Loucy (cell line): ENCODE measurements at regions not wholly inside any gene's neighbourhood (a gene's known extent, or its start where the extent isn't known, plus 50 kb on each side); places are given as distances from the start of the nearest gene placed in this dataset.

Experiments used
- H2AFZ ChIP-seq: fragments of 200-600 bp; sonication (generic); 2 replicates; pipeline ENCODE4 v1.6.0; 2016; ENCODE audit warnings: antibody characterized with exemption, mild to moderate bottlenecking, low read length, moderate library complexity
- H3F3A ChIP-seq: fragments of 200-600 bp; 2 replicates; pipeline ENCODE4 v1.6.0; 2016; ENCODE audit warnings: antibody characterized with exemption, low read depth, mild to moderate bottlenecking
- H3K27me3 ChIP-seq: fragments of 200-600 bp; sonication (generic); 2 replicates; pipeline ENCODE4 v1.6.1; 2014; ENCODE audit warnings: low read length, mild to moderate bottlenecking; ENCODE audit not compliant: insufficient read depth, poor library complexity, severe bottlenecking
- H3K36me3 ChIP-seq: fragments of 200-600 bp; sonication (generic); 2 replicates; pipeline ENCODE4 v1.6.1; 2016; ENCODE audit warnings: low read length; ENCODE audit not compliant: insufficient read depth
- H3K4me1 ChIP-seq: fragments of 200-600 bp; sonication (generic); 2 replicates; pipeline ENCODE4 v1.5.1; 2014; ENCODE audit warnings: low read length, mild to moderate bottlenecking; ENCODE audit not compliant: insufficient read depth, poor library complexity, severe bottlenecking
- H3K4me2 ChIP-seq: fragments of 200-600 bp; sonication (generic); 2 replicates; pipeline ENCODE4 v1.6.0; 2014; ENCODE audit warnings: antibody characterized with exemption, low read length, low read depth, mild to moderate bottlenecking; ENCODE audit not compliant: poor library complexity, severe bottlenecking
- H3K4me3 ChIP-seq: fragments of 200-600 bp; sonication (generic); 2 replicates; pipeline ENCODE4 v1.5.1; 2014; ENCODE audit warnings: low read length, mild to moderate bottlenecking, mixed read lengths; ENCODE audit not compliant: poor library complexity, severe bottlenecking
- H3K79me2 ChIP-seq: fragments of 200-600 bp; sonication (generic); 2 replicates; pipeline ENCODE4 v1.6.1; 2014; ENCODE audit warnings: low read length; ENCODE audit not compliant: insufficient read depth
- H3K9ac ChIP-seq: fragments of 200-600 bp; sonication (generic); 2 replicates; pipeline ENCODE4 v1.6.0; 2014; ENCODE audit warnings: mild to moderate bottlenecking, low read depth, low read length, moderate library complexity; ENCODE audit not compliant: poor library complexity, severe bottlenecking
- H3K9me2 ChIP-seq: fragments of 200-600 bp; sonication (generic); replicated peaks from 2 replicates; pipeline ENCODE4 v1.6.1; 2016; ENCODE audit warnings: low read depth, low read length, mixed read lengths
- H3K9me3 ChIP-seq: fragments of 200-600 bp; sonication (generic); 2 replicates; pipeline ENCODE4 v1.6.1; 2014; ENCODE audit warnings: mild to moderate bottlenecking, antibody characterized with exemption, low read length, low read depth; ENCODE audit not compliant: insufficient read depth
- H4K20me1 ChIP-seq: fragments of 200-600 bp; sonication (generic); 2 replicates; pipeline ENCODE4 v1.6.0; 2014; ENCODE audit warnings: antibody characterized with exemption, low read length, mild to moderate bottlenecking; ENCODE audit not compliant: insufficient read depth, poor library complexity, severe bottlenecking
- CTCF ChIP-seq: fragments of 200-600 bp; sonication (generic); conservative IDR thresholded peaks from 2 replicates; pipeline ENCODE4 v1.5.1; 2014; ENCODE audit warnings: mild to moderate bottlenecking, antibody characterized with exemption, low read length
- EZH2phosphoT487 ChIP-seq: fragments of 200-600 bp; IDR thresholded peaks from 2 replicates; pipeline ENCODE4 v1.6.1; 2018; ENCODE audit warnings: antibody characterized with exemption, mild to moderate bottlenecking, moderate library complexity, borderline replicate concordance

- H3K27me3 ChIP-seq = no peaks in the 10 kb centered on the region
- no peaks in the 10 kb centered on the region for H3K36me3 ChIP-seq
- H2AFZ ChIP-seq = no peak overlapping the region
- TF ChIP-seq CTCF = no peak
- no peak for TF ChIP-seq EZH2phosphoT487
- H4K20me1 ChIP-seq = no peaks in the 10 kb centered on the region
- no peaks in the 10 kb centered on the region for H3K9me3 ChIP-seq
- no peaks in the 10 kb centered on the region for H3K9me2 ChIP-seq
- H3K9ac ChIP-seq = no peak overlapping the region
- 0 out of 2 replicates have a peak, but pooled peaks cover 3% of the 10 kb centered on the region for H3F3A ChIP-seq
- peaks cover 29% of the 10 kb centered on the region for H3K4me1 ChIP-seq
- no peak overlapping the region for H3K4me3 ChIP-seq
- no peak overlapping the region for H3K4me2 ChIP-seq
- H3K79me2 ChIP-seq = no peaks in the 10 kb centered on the region
These were observed 413.2 kb upstream of the TECRL start for GRCh38 chr4:64822405-64822804.

GRCh38 chr4:64821219-64821976 lies 412.1 kb upstream of the TECRL start:
- Histone ChIP-seq H3K9me2 (no peaks in the 10 kb centered on the region), H3K27me3 (no peaks in the 10 kb centered on the region), H4K20me1 (no peaks in the 10 kb centered on the region), H3K9ac (no peak overlapping the region), H3K4me2 (no peak overlapping the region), H2AFZ (no peak overlapping the region), H3K9me3 (no peaks in the 10 kb centered on the region), H3K4me3 (no peak overlapping the region), H3K36me3 (no peaks in the 10 kb centered on the region), H3K79me2 (no peaks in the 10 kb centered on the region), H3F3A (0 out of 2 replicates have a peak, but pooled peaks cover 3% of the 10 kb centered on the region), H3K4me1 (peaks cover 29% of the 10 kb centered on the region)
- TF ChIP-seq CTCF = no peak
- no peak for TF ChIP-seq EZH2phosphoT487

GRCh38 chr4:64814616-64815015 lies 405.4 kb upstream of the TECRL start:
- Histone ChIP-seq H3K4me1 (no peaks in the 10 kb centered on the region), H3K4me2 (no peak overlapping the region), H3K36me3 (no peaks in the 10 kb centered on the region)

More at GRCh38 chr4:64814616-64815015, 405.4 kb upstream of the TECRL start:
- Histone ChIP-seq H3K4me3 (no peak overlapping the region), H2AFZ (no peak overlapping the region), H3K9ac (no peak overlapping the region), H3K9me3 (no peaks in the 10 kb centered on the region), H3F3A (no peaks in the 10 kb centered on the region), H3K9me2 (no peaks in the 10 kb centered on the region), H4K20me1 (no peaks in the 10 kb centered on the region), H3K79me2 (no peaks in the 10 kb centered on the region), H3K27me3 (no peaks in the 10 kb centered on the region)
- no peak for TF ChIP-seq CTCF
- no peak for TF ChIP-seq EZH2phosphoT487
